GM12892 (cell line): ENCODE measurements at regions not wholly inside any gene's neighbourhood (a gene's known extent, or its start where the extent isn't known, plus 50 kb on each side); places are given as distances from the start of the nearest gene placed in this dataset.

ENCODE experiments used
- POLR2A ChIP-seq: IDR thresholded peaks from 2 replicates; pipeline ENCODE4 v1.6.1; 2011; ENCODE audit warnings: low read depth, low read length, control low read depth
- POLR2AphosphoS5 ChIP-seq: IDR thresholded peaks from 2 replicates; pipeline ENCODE4 v1.6.1; 2011; ENCODE audit warnings: low read depth, low read length, control low read depth
- TAF1 ChIP-seq: IDR thresholded peaks from 2 replicates; pipeline ENCODE4 v1.6.1; 2011; ENCODE audit warnings: low read depth, mild to moderate bottlenecking, control low read depth, low read length, borderline replicate concordance

DNA sequence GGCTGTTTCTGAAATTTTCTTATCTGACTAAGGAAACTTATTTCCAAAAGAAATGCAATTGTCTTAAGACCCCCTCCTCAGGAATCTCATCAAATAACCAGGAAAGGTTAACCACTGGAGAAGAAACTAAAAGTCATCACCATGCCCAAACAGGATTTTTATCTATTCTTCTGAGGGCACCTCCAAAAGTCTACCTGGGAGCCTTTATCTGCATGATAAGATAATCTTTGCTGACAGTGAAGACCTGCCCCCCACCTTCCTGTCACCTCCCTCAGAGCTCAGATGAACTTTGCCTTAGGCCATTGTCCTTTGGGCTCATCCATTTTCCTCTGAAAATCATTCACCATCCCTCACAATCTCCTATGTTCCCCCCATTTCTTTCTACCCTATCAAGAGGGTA is 137.3 kb upstream of the SMAD3 start:
- TF ChIP-seq POLR2A (no peak), POLR2AphosphoS5 (no peak), TAF1 (no peak)
